H1 (cell line): ENCODE measurements at regions not wholly inside any gene's neighbourhood (a gene's known extent, or its start where the extent isn't known, plus 50 kb on each side); places are given as distances from the start of the nearest gene placed in this dataset.

Experiments
- ATF2 ChIP-seq: IDR thresholded peaks from 2 replicates; pipeline ENCODE4 v1.6.1; 2012; ENCODE audit warnings: low read length, inconsistent platforms
- POU5F1 ChIP-seq: IDR thresholded peaks from 2 replicates; pipeline ENCODE4 v1.6.1; 2011; ENCODE audit warnings: low read depth, mild to moderate bottlenecking, low read length, moderate library complexity

GRCh38 chr3:153978006-153978405, 143.2 kb upstream of the ARHGEF26 start (continued):
- TF ChIP-seq ATF2 (no peak), POU5F1 (no peak)
